Tibial nerve (tissue), 4 donors: ENCODE measurements at regions not wholly inside any gene's neighbourhood (a gene's known extent, or its start where the extent isn't known, plus 50 kb on each side); places are given as distances from the start of the nearest gene placed in this dataset.

Experiments used
- DNase-seq, 2 donors: peaks; one replicate each; pipeline ENCODE4 v3.0.0-alpha.2; 2019; ENCODE audit warnings: low spot score in 2 of 2
- H3K27ac ChIP-seq, 4 donors: fragments of 200-600 bp; sonication (generic) in 3 of 4; one replicate each; pipeline ENCODE4 v1.5.1; 2017 to 2019; ENCODE audit warnings: mild to moderate bottlenecking in 1 of 4
- H3K27me3 ChIP-seq, 2 donors: fragments of 200-600 bp; sonication (generic) in 1 of 2; one replicate each; pipeline versions ENCODE4 v1.5.1 to v1.6.0; 2017 to 2019
- H3K36me3 ChIP-seq, 3 donors: fragments of 200-600 bp; sonication (generic); one replicate each; pipeline ENCODE4 v1.5.1; 2018 to 2019
- H3K4me1 ChIP-seq, 4 donors: fragments of 200-600 bp; sonication (generic) in 3 of 4; one replicate each; pipeline ENCODE4 v1.5.1; 2017 to 2019
- H3K4me3 ChIP-seq, 4 donors: fragments of 200-600 bp; sonication (generic) in 3 of 4; one replicate each; pipeline ENCODE4 v1.5.1; 2017 to 2019; ENCODE audit warnings: mild to moderate bottlenecking in 1 of 4, moderate library complexity in 1 of 4
- H3K9me3 ChIP-seq, 4 donors: fragments of 200-600 bp; sonication (generic) in 3 of 4; one replicate each; pipeline ENCODE4 v1.5.1; 2017 to 2019
- EP300 ChIP-seq, 2 donors: sonication (generic); formaldehyde crosslinking; IDR thresholded peaks; one replicate each; pipeline ENCODE4 v1.6.1; 2017; ENCODE audit warnings: antibody characterized with exemption in 2 of 2, mild to moderate bottlenecking in 1 of 2
- POLR2A ChIP-seq, 2 donors: fragments of 450-650 bp; IDR thresholded peaks; one replicate each; pipeline ENCODE4 v1.6.1; 2017; ENCODE audit warnings: antibody characterized with exemption in 2 of 2, mild to moderate bottlenecking in 2 of 2, moderate library complexity in 2 of 2
- WGBS, 2 donors: methylation state at CpG; one replicate each; pipeline ENCODE4 v1.1.5; 2018; 5-methylcytosine and 5-hydroxymethylcytosine counted together
- TF ChIP-seq, protein P1 (sequence below), 5 experiments: fragments of 200-600 bp in 3 of 5; fragments of 450-650 bp in 2 of 5; sonication (generic) in 3 of 5; IDR thresholded peaks; one replicate each; pipeline ENCODE4 v1.5.1; 2016 to 2019; ENCODE audit warnings: antibody characterized with exemption in 5 of 5, mild to moderate bottlenecking in 3 of 5, moderate library complexity in 2 of 5

DNA sequence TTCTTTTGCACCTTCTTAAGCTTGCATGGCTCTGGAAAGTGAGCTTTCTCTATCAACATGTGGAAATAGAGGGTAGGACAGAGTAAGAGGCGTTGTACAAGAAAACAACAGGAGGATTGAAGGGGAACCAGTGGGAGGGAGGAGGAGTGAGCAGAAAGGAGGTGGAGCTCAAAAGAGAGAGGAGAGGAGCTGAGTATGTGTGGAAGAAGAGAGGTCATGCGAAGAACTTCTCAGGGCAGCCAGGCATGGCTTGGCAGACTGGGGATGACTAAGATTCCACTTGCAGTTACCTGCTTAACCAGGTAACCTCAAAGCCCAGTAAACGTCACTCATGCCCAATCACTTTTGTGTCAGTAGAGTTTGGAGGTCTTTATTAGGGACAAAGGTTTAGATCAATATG is 105.1 kb downstream of the BCL2L11 start:
- Histone ChIP-seq H3K27ac (no peak overlapping the region), H3K27me3 (no peaks in the 10 kb centered on the region), H3K9me3 (peaks cover 0 to 17% (median 0%) of the 10 kb centered on the region in 4 donors), H3K4me1 (no peaks in the 10 kb centered on the region), H3K36me3 (no peaks in the 10 kb centered on the region), H3K4me3 (no peak overlapping the region)
- no peak for DNase-seq
- TF ChIP-seq EP300 (IDR thresholded peaks at IDR 0.05) (no peak), POLR2A (IDR thresholded peaks at IDR 0.05) (no peak)
- TF ChIP-seq, protein P1, sequence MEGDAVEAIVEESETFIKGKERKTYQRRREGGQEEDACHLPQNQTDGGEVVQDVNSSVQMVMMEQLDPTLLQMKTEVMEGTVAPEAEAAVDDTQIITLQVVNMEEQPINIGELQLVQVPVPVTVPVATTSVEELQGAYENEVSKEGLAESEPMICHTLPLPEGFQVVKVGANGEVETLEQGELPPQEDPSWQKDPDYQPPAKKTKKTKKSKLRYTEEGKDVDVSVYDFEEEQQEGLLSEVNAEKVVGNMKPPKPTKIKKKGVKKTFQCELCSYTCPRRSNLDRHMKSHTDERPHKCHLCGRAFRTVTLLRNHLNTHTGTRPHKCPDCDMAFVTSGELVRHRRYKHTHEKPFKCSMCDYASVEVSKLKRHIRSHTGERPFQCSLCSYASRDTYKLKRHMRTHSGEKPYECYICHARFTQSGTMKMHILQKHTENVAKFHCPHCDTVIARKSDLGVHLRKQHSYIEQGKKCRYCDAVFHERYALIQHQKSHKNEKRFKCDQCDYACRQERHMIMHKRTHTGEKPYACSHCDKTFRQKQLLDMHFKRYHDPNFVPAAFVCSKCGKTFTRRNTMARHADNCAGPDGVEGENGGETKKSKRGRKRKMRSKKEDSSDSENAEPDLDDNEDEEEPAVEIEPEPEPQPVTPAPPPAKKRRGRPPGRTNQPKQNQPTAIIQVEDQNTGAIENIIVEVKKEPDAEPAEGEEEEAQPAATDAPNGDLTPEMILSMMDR (IDR thresholded peaks at IDR 0.05), result no peak
- WGBS, 2 donors, result 78 to 81% methylated on average over 3 of the region's 3 CpGs

DNA sequence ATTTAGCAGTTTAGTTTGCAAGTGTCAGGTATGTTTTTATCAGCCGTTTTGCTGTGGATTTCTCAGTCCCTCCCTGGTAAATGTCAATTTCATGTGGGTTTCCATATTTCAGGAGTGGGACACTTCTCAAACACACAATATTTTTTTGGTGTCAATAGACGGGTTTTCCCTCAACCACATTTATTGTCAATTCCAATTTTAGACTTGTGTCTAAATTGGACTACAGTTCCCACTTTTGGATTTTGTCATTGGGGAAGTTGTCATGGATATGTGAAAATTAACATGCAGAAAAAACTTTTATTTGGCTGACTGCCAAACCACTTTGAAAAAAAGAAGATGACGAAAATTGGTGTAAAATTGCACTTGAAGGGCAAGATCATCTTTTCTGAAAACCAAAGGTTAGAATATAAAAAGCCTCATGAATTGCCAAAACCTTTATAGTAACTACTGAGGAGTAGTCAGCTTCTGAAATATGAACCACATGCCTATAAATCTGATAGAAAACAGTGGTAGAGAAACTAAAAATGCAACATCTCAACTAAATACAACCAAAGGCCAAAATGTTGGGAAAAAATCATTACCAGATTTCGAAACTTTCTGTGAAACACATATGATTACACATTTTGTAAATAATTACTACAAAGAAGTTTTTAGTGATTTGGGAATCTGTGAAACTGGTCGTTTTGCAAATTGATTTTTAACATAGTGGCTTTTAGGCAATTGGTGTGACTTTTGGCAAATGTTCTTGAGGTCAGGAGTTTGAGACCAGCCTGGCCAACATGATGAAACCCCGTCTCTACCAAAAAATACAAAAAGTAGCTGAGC is 106.4 kb downstream of the BCL2L11 start:
- Histone ChIP-seq H3K36me3 (no peaks in the 10 kb centered on the region), H3K9me3 (peaks cover 0 to 23% (median 2%) of the 10 kb centered on the region in 4 donors), H3K27me3 (no peaks in the 10 kb centered on the region), H3K4me3 (no peak overlapping the region), H3K4me1 (no peaks in the 10 kb centered on the region), H3K27ac (no peak overlapping the region)
- WGBS, 2 donors, result 65 to 69% methylated on average over 6 of the region's 6 CpGs
- TF ChIP-seq EP300 (IDR thresholded peaks at IDR 0.05), result no peak
- DNase-seq, result no peak

DNA sequence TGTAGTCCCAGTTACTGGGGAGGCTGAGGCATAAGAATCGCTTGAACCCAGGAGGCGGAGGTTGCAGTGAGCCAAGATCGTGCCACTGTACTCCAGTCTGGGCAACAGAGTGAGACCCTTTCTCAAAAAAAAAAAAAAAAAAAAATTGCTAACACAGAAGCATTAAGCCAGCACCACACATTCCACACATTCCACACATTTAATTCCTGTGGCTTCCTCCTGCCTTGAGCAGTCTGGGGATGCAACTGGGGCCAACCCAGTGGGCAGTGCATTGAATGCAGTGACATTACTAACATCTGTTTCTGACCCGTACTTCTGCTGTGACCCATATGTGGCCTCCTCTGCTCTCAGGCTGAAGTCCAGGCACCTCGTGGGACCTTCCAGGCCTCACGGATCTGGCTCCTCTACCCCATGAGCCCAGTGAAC is 107.0 kb downstream of the BCL2L11 start:
- 45 to 57% methylated on average over 6 of the region's 6 CpGs for WGBS, 2 donors
- no peak for DNase-seq

DNA sequence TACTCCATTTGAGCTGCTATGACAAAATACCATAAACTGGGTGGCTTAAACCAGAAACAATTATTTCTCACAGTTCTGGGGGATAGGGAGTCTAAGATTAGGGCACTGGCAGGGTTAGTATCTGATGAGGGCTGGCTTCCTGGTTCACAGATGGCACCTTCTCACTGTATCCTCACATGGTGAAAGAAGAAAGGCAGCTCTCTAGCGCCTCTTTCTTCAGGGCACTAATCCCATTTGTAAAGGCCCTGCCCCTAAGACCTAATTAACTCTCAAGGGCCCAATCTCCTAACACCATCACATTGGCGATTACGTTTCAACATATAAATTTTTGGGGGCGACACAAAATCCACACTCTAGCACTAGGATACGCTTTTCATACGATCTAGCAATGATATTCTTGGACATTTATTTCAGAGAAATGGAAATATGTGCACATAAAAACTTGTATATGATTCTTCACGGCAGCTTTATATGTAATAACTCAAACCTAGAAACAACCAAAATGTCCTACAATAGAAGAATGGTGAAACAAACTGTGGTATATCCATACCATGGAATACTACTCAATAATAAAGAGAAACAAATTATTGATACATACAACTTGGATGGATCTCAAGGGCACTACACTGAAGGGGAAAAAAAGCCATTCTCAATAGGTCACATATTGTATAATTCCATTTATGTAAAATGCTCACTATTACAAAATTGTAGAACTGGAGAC is 111.0 kb downstream of the BCL2L11 start:
- Histone ChIP-seq H3K9me3 (peaks cover 0 to 25% (median 2%) of the 10 kb centered on the region in 4 donors), H3K27me3 (no peaks in the 10 kb centered on the region), H3K27ac (no peak overlapping the region), H3K36me3 (no peaks in the 10 kb centered on the region), H3K4me1 (no peaks in the 10 kb centered on the region), H3K4me3 (no peak overlapping the region)
- TF ChIP-seq, protein P1 (IDR thresholded peaks at IDR 0.05), result no peak
- TF ChIP-seq EP300 (IDR thresholded peaks at IDR 0.05) (no peak), POLR2A (IDR thresholded peaks at IDR 0.05) (no peak)
- WGBS, 2 donors, result 95 to 99% methylated on average over 7 of the region's 7 CpGs
- no peak for DNase-seq

More for the DNA sequence above, 107.0 kb downstream of the BCL2L11 start:
- Histone ChIP-seq H3K27ac (no peak overlapping the region), H3K4me1 (no peaks in the 10 kb centered on the region), H3K4me3 (no peak overlapping the region), H3K27me3 (no peaks in the 10 kb centered on the region), H3K9me3 (peaks cover 0 to 25% (median 2%) of the 10 kb centered on the region in 4 donors), H3K36me3 (no peaks in the 10 kb centered on the region)
- TF ChIP-seq, protein P1 (IDR thresholded peaks at IDR 0.05), result no peak
- no peak for TF ChIP-seq EP300 (IDR thresholded peaks at IDR 0.05)
- TF ChIP-seq POLR2A (IDR thresholded peaks at IDR 0.05), result no peak

DNA sequence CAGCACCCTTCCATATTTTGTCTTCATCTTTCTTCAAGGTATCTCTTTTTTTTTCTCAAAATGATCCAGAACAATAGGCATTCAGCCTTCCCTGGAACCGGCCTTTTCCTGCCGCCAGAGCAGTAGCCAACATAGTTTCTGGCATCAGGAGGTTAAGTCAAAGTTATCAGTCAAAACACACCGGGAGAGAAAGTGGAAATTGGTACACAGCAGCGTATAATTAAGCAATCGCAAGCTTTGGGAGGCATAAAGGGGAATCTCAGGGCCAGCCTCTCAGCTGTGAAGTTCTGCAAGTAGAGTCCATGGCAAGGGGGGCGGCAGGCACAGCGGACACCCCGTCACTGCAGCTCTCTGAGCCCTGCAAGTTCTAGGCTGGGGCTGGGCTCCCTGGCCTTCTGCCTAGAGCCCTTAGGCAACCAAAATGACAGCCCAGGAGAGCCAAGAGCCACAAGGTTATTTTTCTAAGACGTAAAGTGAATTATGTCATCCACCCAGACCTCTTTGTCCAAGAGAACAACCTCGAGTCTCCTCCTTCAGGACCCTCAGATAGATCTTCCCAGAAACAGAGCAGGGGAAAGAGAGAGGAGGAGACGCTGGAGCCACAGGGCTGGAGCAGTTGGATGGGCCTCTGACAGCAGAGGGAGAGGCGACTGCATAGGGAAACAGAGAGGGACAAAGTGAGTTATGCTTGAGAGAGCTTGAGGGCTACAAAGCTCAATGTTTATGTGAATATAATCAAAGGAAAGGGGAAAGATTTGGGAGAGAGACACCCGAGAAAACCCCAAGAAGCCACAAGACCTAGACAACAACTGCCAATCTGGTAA is 114.7 kb downstream of the BCL2L11 start:
- Histone ChIP-seq H3K36me3 (no peaks in the 10 kb centered on the region), H3K4me3 (no peak overlapping the region), H3K27ac (no peak overlapping the region), H3K9me3 (peaks cover 0 to 11% (median 2%) of the 10 kb centered on the region in 4 donors), H3K4me1 (no peaks in the 10 kb centered on the region), H3K27me3 (no peaks in the 10 kb centered on the region)
- WGBS, 2 donors, result 83 to 86% methylated on average over 13 of the region's 13 CpGs
- no peak for DNase-seq
- TF ChIP-seq, protein P1 (IDR thresholded peaks at IDR 0.05), result no peak
- TF ChIP-seq POLR2A (IDR thresholded peaks at IDR 0.05), result no peak
- no peak for TF ChIP-seq EP300 (IDR thresholded peaks at IDR 0.05)
